ENCODE measurements at regions not wholly inside any gene's neighbourhood (a gene's known extent, or its start where the extent isn't known, plus 50 kb on each side); places are given as distances from the start of the nearest gene placed in this dataset.

DNA sequence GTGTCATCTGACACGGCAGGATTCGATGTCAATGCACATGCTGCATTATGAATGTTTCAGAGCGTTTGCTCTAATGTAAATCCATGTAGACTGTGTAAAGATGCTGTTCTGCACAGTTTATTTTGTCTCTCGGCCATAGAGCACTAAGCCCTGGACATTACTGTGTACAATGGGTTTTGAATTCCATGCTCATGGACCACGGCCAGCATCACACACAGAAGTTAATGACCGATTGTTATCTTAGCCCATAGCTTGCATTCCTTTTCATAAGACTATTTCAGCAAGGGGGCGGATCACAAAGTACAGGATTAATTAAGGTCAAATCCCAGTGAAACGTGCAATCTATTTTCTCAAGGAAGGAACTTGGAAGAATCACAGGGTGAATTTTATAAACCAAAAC lies 286.1 kb upstream of the TENM3 start:
- Histone ChIP-seq H3K4me2 (no peak overlapping the region), H3K27me3 (ENCODE audit: insufficient read depth, low read depth) (no peaks in the 10 kb centered on the region), H3K4me3 (IDR thresholded peaks at IDR 0.05; ENCODE audit: insufficient read depth, low read depth, low read length) (no peak overlapping the region)

DNA sequence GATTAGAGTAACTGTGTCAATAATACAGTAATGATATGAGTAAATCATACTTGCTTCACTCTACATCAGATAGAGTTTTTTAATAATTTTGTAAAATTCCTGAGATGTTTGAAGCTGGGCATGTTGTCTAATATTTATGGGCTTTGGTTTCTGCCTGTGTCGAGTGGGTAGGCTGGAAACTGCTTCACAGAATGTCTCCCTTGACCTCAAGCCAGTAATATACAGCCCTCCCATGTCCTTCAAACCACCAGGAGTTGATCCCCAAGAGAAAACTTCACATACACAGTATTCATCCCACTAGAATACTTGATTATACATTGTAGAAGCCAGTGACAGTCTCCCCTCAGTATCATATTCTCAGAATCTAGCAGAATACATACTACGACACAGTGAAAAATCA lies 284.8 kb upstream of the TENM3 start:
- H4K20me1 ChIP-seq (ENCODE audit: insufficient read depth) = no peaks in the 10 kb centered on the region
- no peaks in the 10 kb centered on the region for H3K4me1 ChIP-seq (ENCODE audit: low read depth, poor library complexity, severe bottlenecking)
- H2AFZ ChIP-seq (ENCODE audit: low read depth) = no peak overlapping the region
- H3K27ac ChIP-seq = no peak overlapping the region
- no peaks in the 10 kb centered on the region for H3K27me3 ChIP-seq (ENCODE audit: insufficient read depth, low read depth)
- H3K9ac ChIP-seq = no peak overlapping the region
- no peaks in the 10 kb centered on the region for H3K79me2 ChIP-seq (ENCODE audit: insufficient read depth, low read depth)
- no peaks in the 10 kb centered on the region for H3K36me3 ChIP-seq (ENCODE audit: insufficient read depth)
- H3K4me3 ChIP-seq (IDR thresholded peaks at IDR 0.05; ENCODE audit: insufficient read depth, low read depth, low read length) = no peak overlapping the region
- no peak overlapping the region for H3K4me2 ChIP-seq
- TF ChIP-seq, protein P1, sequence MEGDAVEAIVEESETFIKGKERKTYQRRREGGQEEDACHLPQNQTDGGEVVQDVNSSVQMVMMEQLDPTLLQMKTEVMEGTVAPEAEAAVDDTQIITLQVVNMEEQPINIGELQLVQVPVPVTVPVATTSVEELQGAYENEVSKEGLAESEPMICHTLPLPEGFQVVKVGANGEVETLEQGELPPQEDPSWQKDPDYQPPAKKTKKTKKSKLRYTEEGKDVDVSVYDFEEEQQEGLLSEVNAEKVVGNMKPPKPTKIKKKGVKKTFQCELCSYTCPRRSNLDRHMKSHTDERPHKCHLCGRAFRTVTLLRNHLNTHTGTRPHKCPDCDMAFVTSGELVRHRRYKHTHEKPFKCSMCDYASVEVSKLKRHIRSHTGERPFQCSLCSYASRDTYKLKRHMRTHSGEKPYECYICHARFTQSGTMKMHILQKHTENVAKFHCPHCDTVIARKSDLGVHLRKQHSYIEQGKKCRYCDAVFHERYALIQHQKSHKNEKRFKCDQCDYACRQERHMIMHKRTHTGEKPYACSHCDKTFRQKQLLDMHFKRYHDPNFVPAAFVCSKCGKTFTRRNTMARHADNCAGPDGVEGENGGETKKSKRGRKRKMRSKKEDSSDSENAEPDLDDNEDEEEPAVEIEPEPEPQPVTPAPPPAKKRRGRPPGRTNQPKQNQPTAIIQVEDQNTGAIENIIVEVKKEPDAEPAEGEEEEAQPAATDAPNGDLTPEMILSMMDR (conservative IDR thresholded peaks at IDR 0.05; ENCODE audit: low read depth, low read length) = no peak

More for the DNA sequence above, 286.1 kb upstream of the TENM3 start:
- Histone ChIP-seq H3K27ac (no peak overlapping the region), H3K79me2 (ENCODE audit: insufficient read depth, low read depth) (no peaks in the 10 kb centered on the region), H3K4me1 (ENCODE audit: low read depth, poor library complexity, severe bottlenecking) (no peaks in the 10 kb centered on the region), H4K20me1 (ENCODE audit: insufficient read depth) (no peaks in the 10 kb centered on the region), H2AFZ (ENCODE audit: low read depth) (no peak overlapping the region), H3K9ac (no peak overlapping the region), H3K36me3 (ENCODE audit: insufficient read depth) (no peaks in the 10 kb centered on the region)
- TF ChIP-seq, protein P1 (conservative IDR thresholded peaks at IDR 0.05; ENCODE audit: low read depth, low read length) = no peak

DNA sequence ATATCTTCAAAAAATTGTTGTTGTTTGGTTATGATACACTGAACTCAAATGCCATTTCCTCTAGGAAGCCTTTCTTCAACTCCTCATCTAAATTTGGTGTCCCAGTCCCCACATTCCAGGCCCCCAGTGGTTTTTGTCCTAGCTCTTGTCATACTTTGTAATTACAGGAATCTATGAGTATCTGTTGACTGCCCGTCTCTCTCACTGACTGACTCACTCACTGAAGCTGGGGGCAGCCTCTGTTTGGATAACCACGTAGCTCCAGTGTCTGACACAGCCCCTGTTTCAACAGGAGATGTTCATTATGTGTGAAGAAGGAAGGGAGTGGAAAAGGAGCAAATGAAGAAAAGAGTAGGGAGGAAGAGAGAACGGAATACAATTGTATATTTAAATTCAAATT lies 284.1 kb upstream of the TENM3 start:
- no peak overlapping the region for H3K9ac ChIP-seq
- no peaks in the 10 kb centered on the region for H3K4me1 ChIP-seq (ENCODE audit: low read depth, poor library complexity, severe bottlenecking)
- TF ChIP-seq, protein P1 (conservative IDR thresholded peaks at IDR 0.05; ENCODE audit: low read depth, low read length) = no peak
- H3K4me2 ChIP-seq = no peak overlapping the region
- H3K4me3 ChIP-seq (IDR thresholded peaks at IDR 0.05; ENCODE audit: insufficient read depth, low read depth, low read length) = no peak overlapping the region
- H3K27ac ChIP-seq = no peak overlapping the region
- no peaks in the 10 kb centered on the region for H3K36me3 ChIP-seq (ENCODE audit: insufficient read depth)
- H2AFZ ChIP-seq (ENCODE audit: low read depth) = no peak overlapping the region
- no peaks in the 10 kb centered on the region for H3K79me2 ChIP-seq (ENCODE audit: insufficient read depth, low read depth)
- no peaks in the 10 kb centered on the region for H4K20me1 ChIP-seq (ENCODE audit: insufficient read depth)
- H3K27me3 ChIP-seq (ENCODE audit: insufficient read depth, low read depth) = no peaks in the 10 kb centered on the region

DNA sequence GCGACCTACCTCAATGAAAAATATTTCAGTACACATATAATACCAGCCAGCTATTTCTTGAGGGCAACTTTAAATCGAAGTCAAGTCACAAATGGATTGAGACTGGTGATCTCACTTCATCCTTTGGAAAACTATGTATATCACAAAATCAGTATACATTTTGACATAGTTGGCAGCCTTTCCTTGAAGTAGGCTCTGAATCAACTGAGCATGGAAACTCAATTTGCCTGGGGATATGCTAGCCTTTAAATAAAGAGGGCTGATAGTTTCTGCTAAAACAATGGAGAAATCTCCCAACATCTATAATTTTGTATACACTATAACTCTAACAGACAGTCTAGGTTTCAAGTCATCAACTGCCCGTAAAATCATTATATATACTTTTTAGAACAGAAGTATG lies 282.8 kb upstream of the TENM3 start:
- peaks cover 5% of the 10 kb centered on the region for H3K4me1 ChIP-seq (ENCODE audit: low read depth, poor library complexity, severe bottlenecking)
- H3K27ac ChIP-seq = no peak overlapping the region
- H3K9ac ChIP-seq = no peak overlapping the region
- no peaks in the 10 kb centered on the region for H4K20me1 ChIP-seq (ENCODE audit: insufficient read depth)
- H3K36me3 ChIP-seq (ENCODE audit: insufficient read depth) = no peaks in the 10 kb centered on the region
- no peak overlapping the region for H2AFZ ChIP-seq (ENCODE audit: low read depth)
- no peak overlapping the region for H3K4me2 ChIP-seq
- no peaks in the 10 kb centered on the region for H3K27me3 ChIP-seq (ENCODE audit: insufficient read depth, low read depth)
- H3K4me3 ChIP-seq (IDR thresholded peaks at IDR 0.05; ENCODE audit: insufficient read depth, low read depth, low read length) = no peak overlapping the region
- TF ChIP-seq, protein P1 (conservative IDR thresholded peaks at IDR 0.05; ENCODE audit: low read depth, low read length) = no peak
- no peaks in the 10 kb centered on the region for H3K79me2 ChIP-seq (ENCODE audit: insufficient read depth, low read depth)

All from KMS-11 (cell line).